ENCODE measurements at regions not wholly inside any gene's neighbourhood (a gene's known extent, or its start where the extent isn't known, plus 50 kb on each side); places are given as distances from the start of the nearest gene placed in this dataset.

DNA sequence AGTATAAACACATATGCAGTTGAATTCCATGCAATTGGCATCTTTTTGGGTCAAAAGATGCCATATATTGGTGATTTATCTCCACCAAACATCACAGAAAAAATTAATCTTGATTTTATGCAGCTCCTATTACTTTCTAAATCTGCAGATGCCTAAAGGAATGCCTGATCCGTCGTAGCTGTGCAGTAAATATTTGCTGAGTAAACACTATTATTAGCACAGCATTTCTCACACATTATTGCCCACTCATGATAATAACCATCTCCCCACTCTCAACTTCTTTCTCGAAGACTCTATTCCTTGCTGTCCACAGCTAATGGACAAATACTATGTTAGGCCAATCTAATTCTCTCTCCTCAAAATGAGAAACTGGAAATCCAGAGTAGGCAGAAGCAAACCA is 625.2 kb downstream of the ZIC1 start:
- no peak for DNase-seq

DNA sequence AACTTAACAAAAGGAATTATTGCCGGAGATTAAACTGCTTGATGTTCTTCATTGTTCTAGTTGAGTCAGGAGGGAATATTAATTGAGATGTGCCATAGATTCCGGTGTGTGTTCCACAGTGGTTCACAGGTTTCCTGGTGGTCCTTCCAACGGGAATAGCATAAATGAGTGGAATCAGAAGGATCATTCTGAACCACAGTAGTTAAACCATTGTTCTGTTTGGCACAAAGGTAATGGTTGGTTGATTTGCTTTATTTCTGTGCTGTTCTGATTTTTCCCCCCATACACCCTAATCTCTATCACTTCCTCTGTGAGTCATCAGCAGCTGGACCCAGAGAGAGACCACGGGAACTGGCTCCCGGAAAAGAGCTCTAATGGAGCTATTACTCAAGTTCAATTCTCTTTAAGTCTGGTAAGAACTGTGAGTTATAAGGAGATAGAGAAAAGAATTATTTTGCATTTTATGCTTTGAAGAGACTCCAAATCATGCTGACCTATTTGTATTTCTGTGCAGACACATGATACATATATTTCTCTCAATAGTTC is 627.2 kb downstream of the ZIC1 start:
- no peak for DNase-seq

DNA sequence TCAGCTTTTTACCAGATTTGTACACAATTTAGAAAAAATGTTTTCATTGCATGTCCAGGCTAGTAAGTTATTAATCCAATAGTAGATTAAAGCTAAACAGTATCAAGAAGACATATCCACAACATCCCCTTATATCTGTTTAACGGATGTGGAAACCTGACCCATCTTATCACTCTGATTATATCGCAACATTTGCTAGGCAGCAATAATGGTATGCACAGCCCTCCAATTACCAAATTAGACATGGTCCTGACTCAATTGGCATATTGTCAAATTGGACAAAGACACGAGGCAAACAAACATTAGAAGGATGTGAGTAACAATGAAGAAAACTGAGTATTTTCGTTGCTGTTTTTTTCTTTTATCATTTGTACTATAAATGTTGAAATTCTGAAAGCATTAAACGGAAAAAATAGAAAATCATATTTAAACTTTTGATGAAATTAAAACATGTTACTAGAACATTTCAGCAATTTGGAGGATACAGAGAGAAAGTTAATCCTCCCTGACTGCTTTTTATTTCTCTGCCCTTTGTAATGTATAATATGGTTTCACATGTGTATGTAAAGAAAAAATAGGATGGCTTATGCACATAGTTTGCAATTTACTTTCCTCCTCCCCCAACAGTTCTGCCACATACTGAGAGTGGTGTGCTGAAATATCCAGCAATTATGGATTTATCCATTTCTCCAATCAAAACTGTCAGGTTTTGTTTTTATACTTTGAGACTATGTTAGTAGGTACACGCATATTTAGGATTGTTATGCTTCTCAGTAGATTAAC is 633.7 kb downstream of the ZIC1 start:
- no peak for DNase-seq

DNA sequence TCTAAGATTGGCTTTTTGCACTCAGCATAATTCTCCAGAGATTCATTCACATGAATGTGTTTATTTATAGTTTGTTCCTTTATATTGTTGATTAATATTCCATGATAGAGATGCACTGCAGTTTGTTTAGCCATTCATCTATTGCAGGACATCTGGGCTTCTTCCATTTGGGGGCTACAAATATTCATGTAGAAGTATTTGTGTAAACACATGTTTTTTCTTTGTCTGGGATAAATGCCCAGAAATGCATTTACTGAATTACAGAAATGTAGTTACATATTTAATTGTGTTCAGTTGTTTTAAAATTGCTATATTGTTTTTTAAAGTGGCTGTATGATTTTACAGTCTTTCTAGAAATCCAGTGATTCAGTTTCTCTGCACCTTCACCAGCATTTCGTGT is 635.0 kb downstream of the ZIC1 start:
- no peak for DNase-seq

DNA sequence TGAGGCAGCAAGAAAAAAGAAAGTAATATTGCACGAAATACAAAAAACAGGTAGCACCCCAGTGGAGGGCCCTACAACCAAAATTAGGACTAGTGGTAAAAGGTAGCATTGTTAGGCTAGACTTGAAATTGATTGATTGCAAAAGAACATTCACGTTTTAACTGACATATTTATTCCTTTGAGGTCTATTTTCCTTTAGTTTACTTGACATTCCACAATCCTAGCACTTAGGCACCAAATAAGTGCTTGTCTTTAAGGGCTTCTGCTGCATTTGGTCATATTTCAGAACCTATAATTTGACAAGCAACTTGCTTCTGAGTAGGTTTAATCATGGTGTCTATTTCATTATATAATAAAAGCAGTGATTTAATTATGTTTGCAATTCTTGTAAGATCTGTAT is 642.7 kb upstream of the AGTR1 start:
- DNase-seq, result no peak

DNA sequence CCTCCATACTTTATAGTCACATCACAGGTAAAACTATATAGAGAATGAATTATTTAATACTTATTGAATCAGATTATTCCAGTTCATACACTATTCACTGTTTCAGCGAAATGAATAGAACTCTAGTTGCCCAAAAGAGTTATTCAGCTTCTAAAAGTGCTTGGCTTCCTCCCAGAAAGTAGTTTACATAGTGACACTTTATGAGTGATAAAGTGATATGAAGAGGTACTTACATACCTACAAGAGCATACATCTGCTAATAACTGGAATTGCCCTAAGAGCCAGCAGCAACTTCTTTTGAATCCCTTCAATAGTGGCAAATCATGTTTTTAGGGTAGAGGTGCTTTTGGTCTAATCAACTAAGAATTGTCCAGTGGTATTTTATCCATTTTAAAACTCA is 635.1 kb upstream of the AGTR1 start:
- DNase-seq, result peak; percentile 13

DNA sequence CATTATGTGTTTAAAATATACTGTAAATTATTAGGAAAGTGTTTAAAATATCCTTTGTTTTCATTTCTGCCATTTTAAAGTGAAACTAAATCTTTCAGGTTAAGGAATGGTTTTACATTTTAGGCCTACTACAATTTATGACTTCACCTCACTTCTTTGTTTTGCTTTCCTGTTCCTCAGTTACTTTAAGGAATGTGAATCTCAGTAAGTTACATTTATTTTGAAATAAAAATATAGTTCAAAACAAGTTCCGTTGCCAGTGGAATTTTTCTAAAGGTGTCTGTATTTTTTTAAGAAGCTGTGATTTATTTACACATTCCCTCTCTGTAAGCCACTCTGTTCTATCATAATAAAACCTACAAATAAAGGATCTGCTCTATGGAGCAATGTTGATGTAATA is 630.9 kb upstream of the AGTR1 start:
- no peak for DNase-seq

DNA sequence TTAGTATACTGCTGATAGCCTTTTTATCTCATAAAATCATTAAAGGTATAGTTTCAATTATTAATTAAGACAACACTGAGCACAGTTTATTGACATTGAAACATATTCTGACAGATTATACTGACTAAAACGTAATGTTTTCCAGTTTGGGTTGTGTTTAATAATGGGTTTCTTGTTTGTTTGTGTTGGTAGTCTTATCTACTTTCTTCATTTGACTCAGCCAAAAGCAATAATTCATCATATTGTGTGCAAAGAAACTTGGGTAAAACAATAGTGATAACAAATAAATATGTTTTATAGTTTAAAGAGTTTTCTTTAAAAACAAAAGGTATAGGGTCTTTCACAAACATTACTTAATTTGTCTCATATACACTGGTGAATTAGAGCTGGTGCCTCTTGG is 629.2 kb upstream of the AGTR1 start:
- DNase-seq, result no peak

DNA sequence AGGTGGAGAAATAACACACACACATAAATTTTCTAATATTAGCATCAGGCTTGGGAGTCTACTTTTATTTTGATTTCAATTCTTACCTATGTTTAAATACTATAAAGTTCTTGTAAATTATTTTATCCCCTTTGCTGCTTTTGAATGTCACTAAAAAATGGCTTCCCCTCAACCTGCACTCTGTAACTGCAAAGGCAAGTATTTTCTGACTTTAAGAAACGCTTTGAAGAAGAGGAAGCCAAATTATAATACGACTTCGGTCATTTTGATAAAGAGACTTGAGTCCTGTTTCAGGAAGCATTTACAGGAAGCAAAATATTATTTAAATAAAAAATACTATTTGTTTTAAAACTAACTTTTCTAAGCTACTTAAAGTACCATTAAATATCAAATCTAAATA is 627.7 kb upstream of the AGTR1 start:
- DNase-seq, result no peak

DNA sequence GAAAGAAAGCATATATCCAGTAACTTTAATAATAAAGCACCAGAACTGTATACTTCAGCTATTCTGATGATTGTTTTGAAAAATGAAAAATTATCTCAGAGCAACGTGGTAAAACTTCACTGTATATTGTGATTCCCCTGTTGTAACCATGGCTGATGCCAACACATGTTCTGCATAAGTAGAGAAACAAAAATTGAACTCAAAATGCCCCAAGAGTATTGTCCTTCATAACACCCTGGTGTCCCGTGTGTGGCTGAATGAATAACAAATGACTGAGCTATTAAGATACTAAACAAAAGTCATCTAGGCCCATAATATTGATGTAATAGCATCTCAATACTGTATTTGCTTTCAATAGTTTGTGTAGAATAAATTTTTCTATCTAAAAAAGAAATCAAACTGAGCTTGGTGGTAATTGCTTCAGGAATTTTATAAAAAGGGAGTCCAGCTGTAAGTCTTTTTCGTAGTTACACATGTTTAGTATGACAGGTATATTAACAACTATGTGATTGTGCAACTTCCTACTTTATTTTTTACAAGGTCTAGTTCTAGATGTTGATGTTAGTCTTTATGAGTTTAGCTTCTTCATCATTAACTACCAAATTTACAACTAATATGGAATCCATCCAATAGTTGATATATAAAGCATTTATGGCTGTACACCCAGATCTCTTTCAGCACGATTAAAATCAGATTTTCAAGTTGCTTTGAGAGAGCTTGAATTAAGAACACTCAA is 623.8 kb upstream of the AGTR1 start:
- no peak for DNase-seq

DNA sequence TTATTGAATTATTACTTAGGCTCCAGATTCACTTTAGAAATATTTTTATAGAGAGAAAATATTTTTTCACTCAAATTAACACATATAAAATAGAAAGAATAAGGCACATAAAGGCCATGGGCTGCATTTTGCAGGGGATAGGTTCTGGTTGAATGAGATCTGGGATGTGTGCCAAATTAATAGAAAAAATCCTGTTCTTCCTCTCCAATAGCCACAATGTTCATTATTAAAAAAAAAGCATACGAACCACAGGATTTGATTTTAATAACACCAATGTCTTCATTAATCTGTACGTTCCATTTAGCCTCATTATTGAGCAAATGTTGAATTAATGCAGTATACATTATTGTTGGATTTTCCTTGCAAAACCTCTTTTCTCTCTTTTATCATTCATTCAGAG is 622.8 kb upstream of the AGTR1 start:
- DNase-seq, result peak; percentile 5

DNA sequence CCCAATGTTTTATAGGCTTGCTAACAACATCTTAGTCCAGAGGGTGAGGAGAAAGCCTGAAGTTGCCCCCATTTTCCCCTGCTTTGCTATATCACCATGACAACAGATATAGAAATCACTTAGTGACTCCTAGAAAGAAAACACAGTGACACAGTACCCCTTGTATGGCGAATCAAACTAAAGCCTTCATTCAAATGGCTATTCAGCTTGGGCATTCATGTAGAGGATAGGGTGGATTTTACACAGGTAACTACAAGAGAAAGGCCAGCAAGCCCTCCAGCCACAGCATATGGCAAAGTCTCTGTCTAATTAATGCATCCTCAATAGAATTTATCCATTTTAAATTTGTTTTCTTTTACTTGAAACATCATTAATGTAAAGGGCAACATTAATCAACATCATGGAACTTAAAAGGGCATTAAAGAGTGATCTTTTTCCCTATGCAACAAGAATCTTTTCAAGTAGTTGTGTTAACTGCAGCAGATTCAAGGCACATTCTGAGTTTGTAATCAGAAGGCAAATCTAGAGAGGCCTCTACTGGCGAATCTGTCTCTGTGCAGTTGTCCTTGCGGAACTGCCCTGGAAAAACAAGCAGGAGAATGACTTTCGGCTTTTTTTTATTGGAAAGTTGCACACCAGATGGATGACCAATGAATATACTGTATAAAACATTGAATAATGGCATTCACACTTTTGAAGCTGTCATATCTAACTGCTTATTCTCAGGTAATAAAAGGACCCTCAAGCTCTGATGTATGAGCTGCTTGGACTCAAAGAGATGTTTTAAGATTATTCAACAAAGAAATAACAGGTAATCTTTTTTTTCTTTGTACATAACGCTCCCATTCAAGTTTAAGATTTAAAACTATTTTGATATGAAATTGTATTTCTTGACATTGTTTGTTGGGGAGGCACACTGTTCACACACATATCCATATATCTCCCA is 621.7 kb upstream of the AGTR1 start:
- peak; percentile 40 for DNase-seq

DNA sequence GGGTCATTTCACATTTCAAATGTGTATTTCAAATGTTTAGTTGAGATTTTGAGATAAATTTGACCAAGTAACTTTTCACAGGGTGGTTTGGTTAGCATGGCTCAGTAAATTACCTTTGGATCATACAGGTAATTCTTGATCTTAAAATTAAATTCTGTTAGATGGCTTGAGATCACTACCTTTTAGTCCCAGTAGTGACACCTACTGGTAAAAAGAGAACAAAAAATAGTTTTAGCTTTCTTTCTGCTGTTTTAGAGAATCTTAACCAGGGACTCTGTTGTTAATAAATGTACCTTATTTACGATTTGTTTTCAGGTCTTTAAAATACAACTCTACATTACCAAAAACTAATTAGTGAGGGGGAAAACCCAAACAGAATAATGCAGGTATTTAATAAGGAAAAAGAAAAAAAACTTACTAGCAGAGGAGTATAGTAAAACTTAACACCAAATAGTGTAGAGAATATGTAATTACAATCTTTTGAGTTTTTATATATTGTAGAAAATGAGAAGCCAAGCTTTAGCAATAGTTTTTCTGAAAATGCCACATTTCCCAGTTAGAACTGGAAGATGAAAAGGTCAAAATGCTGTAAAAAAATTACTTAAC is 620.3 kb upstream of the AGTR1 start:
- no peak for DNase-seq

DNA sequence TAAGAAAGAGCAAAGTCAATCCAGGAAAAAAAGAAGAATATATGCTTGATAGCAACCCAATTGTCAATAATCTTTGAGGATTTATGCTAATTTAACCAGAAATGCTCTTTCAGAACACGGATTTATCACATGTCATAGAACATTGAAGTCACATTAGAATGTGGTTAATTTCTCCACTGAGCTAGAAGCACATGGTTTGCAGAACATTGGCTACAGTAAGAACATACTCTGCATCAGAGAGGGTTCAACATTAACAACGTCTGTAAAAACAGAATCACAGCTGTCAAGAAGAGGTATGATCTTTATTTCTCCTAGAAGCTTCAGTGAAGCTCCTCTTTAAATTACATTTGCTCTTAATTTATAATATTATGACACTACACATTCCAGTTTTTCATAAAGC is 619.7 kb upstream of the AGTR1 start:
- DNase-seq, result no peak

DNA sequence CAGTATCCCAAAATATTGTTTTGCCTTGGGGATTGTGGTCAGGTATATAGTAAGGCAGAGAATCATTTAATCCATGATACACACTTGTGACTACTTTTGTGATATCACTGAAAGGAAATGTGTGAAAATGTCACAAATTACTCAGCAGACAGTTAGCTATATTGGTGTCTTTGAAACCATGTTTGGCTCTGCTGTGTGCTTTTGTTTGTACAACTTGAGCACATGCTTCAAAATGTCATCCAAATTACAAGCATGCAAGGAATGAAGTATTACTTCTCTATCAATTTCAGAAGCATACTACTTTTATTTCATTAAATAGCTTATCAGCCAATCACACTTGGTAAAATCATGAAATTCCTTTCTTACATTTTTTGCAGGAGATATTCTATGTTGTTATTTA is 619.0 kb upstream of the AGTR1 start:
- DNase-seq, result no peak

DNA sequence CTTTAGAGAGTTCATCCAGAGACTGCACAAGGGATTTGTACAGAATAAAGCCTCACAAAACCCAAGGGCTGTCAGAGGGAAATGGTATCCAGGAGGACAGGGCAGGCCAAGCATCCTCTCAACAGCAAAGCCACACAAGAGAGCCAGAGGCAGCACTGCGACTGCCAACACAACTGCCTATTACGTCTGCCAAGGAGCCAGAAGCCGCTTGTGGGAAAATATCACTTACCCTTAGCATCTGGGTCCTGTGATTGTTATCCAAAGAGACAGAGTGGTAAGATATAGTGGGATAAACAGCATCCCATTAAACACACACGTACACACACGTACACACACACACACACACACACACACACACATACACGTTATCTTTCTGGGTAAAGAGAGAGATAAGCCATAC is 618.3 kb upstream of the AGTR1 start:
- DNase-seq, result no peak

DNA sequence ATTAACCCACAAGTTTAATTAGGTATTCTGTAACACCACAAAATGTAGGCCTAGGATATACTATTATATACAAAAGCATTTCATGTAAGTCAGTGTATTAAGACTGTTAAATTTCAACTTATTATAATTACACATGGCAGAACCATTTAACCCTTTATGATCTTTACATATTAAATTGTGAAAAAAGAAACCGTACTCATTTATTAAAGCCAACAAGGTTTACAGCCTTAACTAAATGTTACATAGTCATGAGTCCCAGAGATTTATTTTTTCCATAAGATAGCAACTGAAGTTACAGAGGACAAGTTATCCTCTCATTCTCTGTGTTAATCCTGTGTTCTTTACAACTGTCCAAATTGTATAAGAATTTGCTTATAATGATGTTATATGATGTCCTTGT is 615.8 kb upstream of the AGTR1 start:
- no peak for DNase-seq

DNA sequence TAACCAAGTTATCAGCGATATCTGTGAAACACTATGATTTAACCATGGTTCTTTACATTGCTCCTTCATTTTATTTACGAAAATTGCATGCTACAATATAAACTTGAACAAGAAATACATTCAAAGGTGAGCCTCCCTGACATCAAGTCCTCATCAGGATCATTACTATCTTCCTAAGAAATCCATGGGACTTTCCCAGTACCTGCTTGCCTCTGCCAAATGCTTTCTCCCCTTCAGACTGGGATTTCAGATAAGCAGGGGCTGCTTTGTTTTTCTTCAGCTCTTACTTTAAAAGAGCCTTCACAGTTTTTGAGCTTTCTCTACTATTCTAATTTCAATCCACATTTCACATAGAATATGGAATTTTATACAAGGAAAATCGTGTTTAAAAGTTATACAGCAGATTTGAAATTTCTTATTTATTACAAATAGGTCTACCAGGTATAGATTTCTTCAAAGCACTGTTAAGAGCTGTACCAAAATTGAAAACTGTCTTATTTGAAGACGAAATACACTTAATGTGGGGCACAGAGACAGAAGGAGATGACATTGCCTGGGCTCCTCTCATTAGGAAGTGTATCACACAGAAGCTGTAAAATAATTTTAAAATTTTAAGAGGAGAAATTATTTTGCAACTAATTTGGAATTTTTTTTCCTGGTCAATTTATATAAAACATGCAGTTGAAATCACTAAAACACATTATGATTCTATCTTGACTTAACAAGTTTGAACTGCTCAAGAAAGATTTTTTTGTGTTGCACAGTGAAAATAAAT is 615.0 kb upstream of the AGTR1 start:
- DNase-seq, result no peak

DNA sequence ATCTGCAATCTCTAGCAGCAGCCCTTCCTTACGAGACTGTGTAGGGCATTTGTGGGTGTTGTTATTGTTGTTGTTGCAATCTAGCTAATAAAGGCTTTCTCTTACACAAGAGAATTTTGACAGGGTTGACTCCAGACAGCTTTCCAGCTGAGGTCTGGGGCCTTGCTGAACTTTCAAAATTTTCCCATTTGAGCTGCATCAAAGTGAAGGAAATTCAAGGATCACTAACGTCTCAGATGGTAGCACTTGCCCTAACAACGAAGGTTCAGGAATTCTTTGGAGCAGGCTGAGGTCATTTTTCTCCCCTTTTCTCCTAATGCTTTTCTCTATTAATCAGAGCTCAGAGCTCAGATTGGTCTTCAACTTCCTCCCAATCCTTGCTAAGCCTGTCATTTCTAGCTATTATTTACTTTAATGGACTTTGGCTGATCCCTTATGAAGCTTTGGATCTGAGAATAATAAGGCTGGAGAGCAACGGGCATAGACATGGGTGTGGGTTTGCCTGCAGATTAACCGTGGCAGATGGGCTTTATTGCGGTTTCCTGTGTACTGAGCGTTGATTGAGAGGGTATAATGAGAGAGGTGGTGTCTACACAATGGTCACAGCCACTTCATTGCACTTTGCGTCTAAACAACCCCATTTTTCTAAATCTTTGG is 614.0 kb upstream of the AGTR1 start:
- DNase-seq, result no peak

DNA sequence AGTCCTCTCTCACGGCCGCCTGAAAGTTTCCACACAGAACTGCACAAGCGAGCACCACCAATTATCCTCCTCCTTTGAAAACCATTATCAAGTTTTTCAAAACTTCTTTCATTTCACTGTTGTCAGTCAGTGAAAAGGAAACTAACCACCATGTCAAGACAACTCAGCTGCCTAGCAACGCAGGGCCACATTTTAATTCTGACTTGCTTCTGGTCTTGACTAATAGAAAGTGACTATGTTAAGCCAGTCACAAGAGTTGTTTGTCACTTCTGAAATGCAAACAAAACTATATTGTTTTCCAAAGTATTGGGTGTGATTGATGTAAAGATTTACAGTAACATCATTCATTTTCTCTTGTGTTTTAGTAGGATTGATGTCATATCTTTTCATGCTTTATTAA is 612.8 kb upstream of the AGTR1 start:
- no peak for DNase-seq

DNA sequence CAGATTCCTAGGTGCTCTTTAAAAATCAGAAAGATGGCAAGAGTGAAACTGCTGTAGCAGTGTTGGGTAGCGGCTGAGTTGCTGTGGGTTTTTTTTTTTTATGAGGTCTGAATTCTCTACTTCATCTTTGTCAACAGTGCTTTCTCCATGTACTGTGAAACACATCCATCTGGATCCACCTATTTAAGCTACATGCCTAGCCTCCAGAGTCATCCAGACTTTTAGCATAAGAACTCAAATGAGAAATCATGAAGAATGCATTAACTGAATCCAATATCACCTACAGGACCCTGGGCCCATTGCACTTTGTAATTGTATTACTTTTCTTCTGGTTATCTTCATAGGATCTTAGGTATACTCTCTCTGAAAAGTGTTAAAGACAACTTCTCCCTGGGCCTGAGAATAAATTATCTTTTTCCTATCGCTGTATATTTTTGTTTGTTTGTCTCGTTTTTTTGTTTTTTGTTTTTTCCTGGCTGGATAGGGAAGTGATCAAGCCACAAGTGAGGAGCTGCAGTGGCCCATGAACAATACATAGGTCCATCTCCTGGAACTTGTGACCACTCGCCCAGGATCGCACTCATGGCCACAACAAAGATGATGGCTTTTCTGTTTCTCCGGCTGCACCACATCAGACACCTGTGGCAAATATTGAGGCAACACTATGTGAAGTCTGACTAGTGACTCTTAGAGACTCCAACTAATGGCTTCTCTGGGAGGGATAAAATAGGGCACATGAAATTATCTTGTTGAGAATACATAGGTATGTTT is 609.9 kb upstream of the AGTR1 start:
- no peak for DNase-seq
